ENCODE measurements at regions not wholly inside any gene's neighbourhood (a gene's known extent, or its start where the extent isn't known, plus 50 kb on each side); places are given as distances from the start of the nearest gene placed in this dataset.
"Not testable (repeated sequence)": the region's sequence is repeated elsewhere in the genome, so short reads cannot be mapped to it uniquely, and the experiment has no call there.

DNA sequence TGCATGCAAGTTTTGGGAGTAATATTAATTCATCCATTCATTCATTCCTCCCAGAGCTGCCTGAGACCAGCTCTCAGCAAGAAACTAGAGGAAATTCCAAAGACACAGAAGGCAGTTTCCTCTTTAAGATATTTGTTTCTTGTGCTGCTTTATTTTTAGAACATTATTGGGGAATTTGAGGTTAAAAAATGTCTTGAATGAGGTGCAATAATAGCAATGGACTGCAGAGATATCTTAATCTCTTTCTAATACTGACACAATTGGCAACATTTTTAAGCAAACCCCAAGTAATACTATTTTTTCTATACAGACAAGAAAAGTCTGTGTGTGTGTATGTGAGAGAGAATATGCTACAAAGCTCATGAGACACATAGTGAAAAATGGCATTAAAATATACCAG, 190.2 kb upstream of the USP15 start:
- ChIA-PET CTCF (no interaction called here), POLR2A (no interaction called here)
- no peak for TF ChIP-seq HDGF (IDR thresholded peaks at IDR 0.05; ENCODE audit: borderline replicate concordance)
- no peak for TF ChIP-seq BHLHE40 (IDR thresholded peaks at IDR 0.05; ENCODE audit: borderline replicate concordance)
- no peak for TF ChIP-seq CTBP1 (IDR thresholded peaks at IDR 0.05; ENCODE audit: borderline replicate concordance)
- no peak for TF ChIP-seq SP1 (IDR thresholded peaks at IDR 0.05)
- TF ChIP-seq ELF4 (IDR thresholded peaks at IDR 0.05) = no peak
- TF ChIP-seq ZNF384 (IDR thresholded peaks at IDR 0.05) = no peak
- TF ChIP-seq L3MBTL2 (conservative IDR thresholded peaks at IDR 0.05) = no peak

DNA sequence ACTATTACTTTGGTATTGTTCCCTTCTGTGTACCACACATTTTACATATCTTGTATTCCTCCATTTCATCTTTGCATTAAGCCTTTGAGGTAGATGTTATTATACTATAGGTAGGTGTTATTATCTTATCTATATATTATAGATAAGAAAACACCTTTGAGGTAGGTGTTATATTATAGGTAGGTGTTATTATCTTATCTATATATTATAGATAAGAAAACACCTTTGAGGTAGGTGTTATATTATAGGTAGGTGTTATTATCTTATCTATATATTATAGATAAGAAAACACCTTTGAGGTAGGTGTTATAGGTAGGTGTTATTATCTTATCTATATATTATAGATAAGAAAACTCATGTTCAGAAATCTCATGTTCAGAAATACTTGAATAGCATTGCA, 187.0 kb upstream of the USP15 start:
- CTCF ChIA-PET = not testable (repeated sequence)

More for the DNA sequence above, 190.2 kb upstream of the USP15 start:
- DNase-seq (ENCODE audit: extremely low spot score) = no peak

DNA sequence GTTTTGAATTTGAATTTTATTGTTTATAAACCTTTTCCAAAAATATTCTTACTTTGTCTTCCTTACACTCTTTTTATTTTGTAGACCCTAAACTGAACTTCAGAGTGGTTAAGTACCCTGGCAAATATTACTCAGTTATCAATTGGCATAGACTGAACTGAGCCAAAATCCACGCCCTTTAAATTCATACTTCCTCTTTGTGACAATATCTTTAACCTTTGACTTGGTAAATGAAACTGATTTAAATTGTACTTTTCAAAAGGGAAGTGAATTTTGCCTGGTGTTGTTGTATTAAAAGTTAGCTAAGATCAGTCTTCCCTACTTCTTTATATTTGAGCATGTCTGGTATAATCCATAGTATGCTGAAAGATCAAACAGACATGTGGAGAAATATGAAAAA, 184.3 kb upstream of the USP15 start:
- CTCF ChIA-PET = no interaction called here

More for the DNA sequence above, 187.0 kb upstream of the USP15 start:
- DNase-seq (ENCODE audit: extremely low spot score); POLR2A ChIA-PET: not testable (repeated sequence)

DNA sequence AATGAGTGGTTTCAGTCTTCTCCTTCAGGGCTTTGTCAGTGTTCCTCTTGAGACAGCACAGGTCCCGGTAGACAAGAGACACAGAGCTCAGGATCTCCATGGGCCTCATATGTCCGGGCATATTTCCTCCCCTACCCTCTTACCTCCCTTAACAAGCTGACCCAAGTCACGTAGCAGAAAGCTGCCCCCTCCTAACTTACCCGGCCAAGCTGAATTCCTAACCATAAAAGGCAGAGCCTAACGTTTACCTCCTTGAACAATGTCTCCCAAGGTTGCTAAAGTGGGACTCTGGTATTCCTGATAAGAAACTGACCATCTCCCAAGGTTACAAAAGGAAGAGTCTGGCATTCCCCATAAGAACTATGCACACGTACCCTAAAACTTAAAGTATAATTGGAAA, 182.2 kb upstream of the USP15 start:
- TF ChIP-seq SUZ12 (IDR thresholded peaks at IDR 0.05) = no peak
- no peak for TF ChIP-seq LEF1 (IDR thresholded peaks at IDR 0.05; ENCODE audit: borderline replicate concordance)
- no peak for TF ChIP-seq L3MBTL2 (conservative IDR thresholded peaks at IDR 0.05)
- no peak for TF ChIP-seq BHLHE40 (IDR thresholded peaks at IDR 0.05; ENCODE audit: borderline replicate concordance)
- TF ChIP-seq TARDBP (IDR thresholded peaks at IDR 0.05) = no peak
- no peak for TF ChIP-seq CTBP1 (IDR thresholded peaks at IDR 0.05; ENCODE audit: borderline replicate concordance)
- no peak for TF ChIP-seq HDGF (IDR thresholded peaks at IDR 0.05; ENCODE audit: borderline replicate concordance)
- no peak for TF ChIP-seq NFRKB (IDR thresholded peaks at IDR 0.05)
- TF ChIP-seq FOXK2 (IDR thresholded peaks at IDR 0.05) = no peak
- no peak for TF ChIP-seq ELF4 (IDR thresholded peaks at IDR 0.05)
- ChIA-PET CTCF (no interaction called here), POLR2A (no interaction called here)
- no peak for DNase-seq (ENCODE audit: extremely low spot score)

More for the DNA sequence above, 184.3 kb upstream of the USP15 start:
- TF ChIP-seq ELF4 (IDR thresholded peaks at IDR 0.05) (no peak), NFRKB (IDR thresholded peaks at IDR 0.05) (no peak), L3MBTL2 (conservative IDR thresholded peaks at IDR 0.05) (no peak), HDGF (IDR thresholded peaks at IDR 0.05; ENCODE audit: borderline replicate concordance) (no peak), TARDBP (IDR thresholded peaks at IDR 0.05) (no peak), FOXA1 (IDR thresholded peaks at IDR 0.05) (no peak), ZNF384 (IDR thresholded peaks at IDR 0.05) (no peak)
- TF ChIP-seq, protein P1, sequence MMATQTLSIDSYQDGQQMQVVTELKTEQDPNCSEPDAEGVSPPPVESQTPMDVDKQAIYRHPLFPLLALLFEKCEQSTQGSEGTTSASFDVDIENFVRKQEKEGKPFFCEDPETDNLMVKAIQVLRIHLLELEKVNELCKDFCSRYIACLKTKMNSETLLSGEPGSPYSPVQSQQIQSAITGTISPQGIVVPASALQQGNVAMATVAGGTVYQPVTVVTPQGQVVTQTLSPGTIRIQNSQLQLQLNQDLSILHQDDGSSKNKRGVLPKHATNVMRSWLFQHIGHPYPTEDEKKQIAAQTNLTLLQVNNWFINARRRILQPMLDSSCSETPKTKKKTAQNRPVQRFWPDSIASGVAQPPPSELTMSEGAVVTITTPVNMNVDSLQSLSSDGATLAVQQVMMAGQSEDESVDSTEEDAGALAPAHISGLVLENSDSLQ (IDR thresholded peaks at IDR 0.05) = no peak
- DNase-seq (ENCODE audit: extremely low spot score) = no peak
- POLR2A ChIA-PET = no interaction called here

DNA sequence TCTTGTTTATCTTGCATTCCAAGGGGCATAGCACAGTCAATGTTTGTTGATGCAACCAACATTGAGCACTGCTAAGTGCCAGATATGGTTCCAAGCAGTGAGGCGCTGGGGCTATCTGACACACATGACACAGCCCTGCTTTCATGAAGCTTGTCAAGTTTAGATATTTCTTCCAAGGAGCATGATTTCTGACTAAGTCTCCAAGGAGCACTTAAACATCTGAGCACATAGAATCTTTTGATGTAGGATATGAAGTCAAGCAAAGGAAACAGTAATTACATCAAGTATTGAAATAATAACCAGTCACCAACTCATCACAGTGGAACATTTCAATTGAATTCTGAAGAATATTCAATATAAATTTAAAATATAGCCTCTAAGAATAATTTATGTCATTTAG, 177.8 kb upstream of the USP15 start:
- DNase-seq (ENCODE audit: extremely low spot score) = no peak
- TF ChIP-seq ELF4 (IDR thresholded peaks at IDR 0.05) (no peak), FOXK2 (IDR thresholded peaks at IDR 0.05) (no peak), HDGF (IDR thresholded peaks at IDR 0.05; ENCODE audit: borderline replicate concordance) (no peak), CTBP1 (IDR thresholded peaks at IDR 0.05; ENCODE audit: borderline replicate concordance) (no peak), FOXA1 (IDR thresholded peaks at IDR 0.05) (no peak), LEF1 (IDR thresholded peaks at IDR 0.05; ENCODE audit: borderline replicate concordance) (no peak), SP1 (IDR thresholded peaks at IDR 0.05) (no peak), ARNT (IDR thresholded peaks at IDR 0.05) (no peak), NFRKB (IDR thresholded peaks at IDR 0.05) (no peak), FOXM1 (IDR thresholded peaks at IDR 0.05; ENCODE audit: borderline replicate concordance) (no peak), ZNF384 (IDR thresholded peaks at IDR 0.05) (no peak), BHLHE40 (IDR thresholded peaks at IDR 0.05; ENCODE audit: borderline replicate concordance) (no peak), SUZ12 (IDR thresholded peaks at IDR 0.05) (no peak), TARDBP (IDR thresholded peaks at IDR 0.05) (no peak), L3MBTL2 (conservative IDR thresholded peaks at IDR 0.05) (no peak)
- TF ChIP-seq, protein P1 (IDR thresholded peaks at IDR 0.05) = no peak
- CTCF ChIA-PET = no interaction called here
- POLR2A ChIA-PET = no interaction called here

DNA sequence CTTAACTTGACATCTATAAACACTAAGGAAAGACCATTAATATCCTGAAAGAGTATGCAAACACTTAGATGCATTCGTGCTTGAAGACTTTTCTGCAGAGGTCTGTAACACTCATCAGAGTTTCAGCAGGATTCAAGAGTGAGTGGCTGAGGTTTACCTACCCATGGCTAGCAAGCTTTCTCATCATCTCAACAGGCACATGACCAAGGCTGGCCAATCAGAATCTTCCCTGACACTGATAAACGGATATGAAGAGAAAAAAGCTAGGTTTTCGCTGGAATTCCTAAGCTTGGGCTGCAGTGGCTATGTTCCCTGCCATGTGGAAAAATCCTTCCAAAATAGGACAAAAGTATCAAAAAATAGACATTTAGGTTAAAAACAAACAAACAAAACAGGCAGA, 162.1 kb upstream of the USP15 start:
- POLR2A ChIA-PET = no interaction called here
- TF ChIP-seq CTBP1 (IDR thresholded peaks at IDR 0.05; ENCODE audit: borderline replicate concordance) = no peak
- no peak for TF ChIP-seq L3MBTL2 (conservative IDR thresholded peaks at IDR 0.05)
- TF ChIP-seq NFRKB (IDR thresholded peaks at IDR 0.05) = no peak
- TF ChIP-seq LEF1 (IDR thresholded peaks at IDR 0.05; ENCODE audit: borderline replicate concordance) = no peak
- no peak for TF ChIP-seq FOXM1 (IDR thresholded peaks at IDR 0.05; ENCODE audit: borderline replicate concordance)
- TF ChIP-seq, protein P1 (IDR thresholded peaks at IDR 0.05) = no peak
- no peak for TF ChIP-seq ZNF384 (IDR thresholded peaks at IDR 0.05)
- no peak for TF ChIP-seq ELF4 (IDR thresholded peaks at IDR 0.05)
- no peak for TF ChIP-seq SUZ12 (IDR thresholded peaks at IDR 0.05)
- DNase-seq (ENCODE audit: extremely low spot score) = no peak
- CTCF ChIA-PET = no interaction called here

DNA sequence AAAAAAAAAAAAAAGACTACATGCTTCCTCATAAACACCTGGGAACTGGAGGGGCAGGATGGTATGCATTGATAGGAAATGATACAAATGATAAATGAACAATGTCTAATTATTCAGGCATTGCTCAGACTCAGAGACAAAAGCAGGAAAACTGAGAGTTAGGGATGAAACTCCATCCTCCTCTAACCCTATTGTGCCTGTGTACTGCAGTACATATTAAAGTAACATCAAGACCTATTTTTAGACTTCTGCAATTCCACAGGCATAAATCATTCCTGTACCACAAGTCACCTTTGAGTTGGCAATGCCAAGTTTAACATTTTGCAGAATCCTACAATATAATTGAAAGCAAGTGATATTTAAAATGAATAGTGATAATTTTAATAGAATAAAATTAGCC, 156.5 kb upstream of the USP15 start:
- TF ChIP-seq SUZ12 (IDR thresholded peaks at IDR 0.05) = no peak
- no peak for TF ChIP-seq ARNT (IDR thresholded peaks at IDR 0.05)
- no peak for TF ChIP-seq TARDBP (IDR thresholded peaks at IDR 0.05)
- TF ChIP-seq FOXK2 (IDR thresholded peaks at IDR 0.05) = no peak
- TF ChIP-seq L3MBTL2 (conservative IDR thresholded peaks at IDR 0.05) = no peak
- TF ChIP-seq FOXA1 (IDR thresholded peaks at IDR 0.05) = no peak
- no peak for TF ChIP-seq LEF1 (IDR thresholded peaks at IDR 0.05; ENCODE audit: borderline replicate concordance)
- TF ChIP-seq, protein P1 (IDR thresholded peaks at IDR 0.05) = no peak
- TF ChIP-seq CTBP1 (IDR thresholded peaks at IDR 0.05; ENCODE audit: borderline replicate concordance) = no peak
- no peak for TF ChIP-seq ZNF384 (IDR thresholded peaks at IDR 0.05)
- no peak for TF ChIP-seq ELF4 (IDR thresholded peaks at IDR 0.05)
- TF ChIP-seq NFRKB (IDR thresholded peaks at IDR 0.05) = no peak
- no peak for DNase-seq (ENCODE audit: extremely low spot score)
- ChIA-PET POLR2A (no interaction called here), CTCF (no interaction called here)

Measured in HEK293T (cell line).